Epithelial cell of prostate (primary cell): ENCODE measurements at regions not wholly inside any gene's neighbourhood (a gene's known extent, or its start where the extent isn't known, plus 50 kb on each side); places are given as distances from the start of the nearest gene placed in this dataset.

Experiments used
- DNase-seq: peaks from one replicate; pipeline ENCODE4 v3.0.0-alpha.2; 2011; ENCODE audit warnings: low read depth, low spot score
- H3K27ac ChIP-seq: fragments of 450-650 bp; 2 replicates; pipeline ENCODE4 v1.5.1; 2017; ENCODE audit warnings: mild to moderate bottlenecking

GRCh38 chr16:86051368-86052114 lies 152.6 kb downstream of the IRF8 start:
- no peak for DNase-seq
- H3K27ac ChIP-seq: no peak overlapping the region

GRCh38 chr16:86052115-86052670 lies 153.2 kb downstream of the IRF8 start:
- no peak for DNase-seq

GRCh38 chr16:86052926-86053325 lies 154.0 kb downstream of the IRF8 start:
- no peak for DNase-seq
- no peak overlapping the region for H3K27ac ChIP-seq

More at GRCh38 chr16:86052115-86052670, 153.2 kb downstream of the IRF8 start:
- no peak overlapping the region for H3K27ac ChIP-seq

- no peak overlapping the region for H3K27ac ChIP-seq
- DNase-seq: no peak
Measured at GRCh38 chr16:86059253-86060171, 160.6 kb downstream of the IRF8 start.

DNA sequence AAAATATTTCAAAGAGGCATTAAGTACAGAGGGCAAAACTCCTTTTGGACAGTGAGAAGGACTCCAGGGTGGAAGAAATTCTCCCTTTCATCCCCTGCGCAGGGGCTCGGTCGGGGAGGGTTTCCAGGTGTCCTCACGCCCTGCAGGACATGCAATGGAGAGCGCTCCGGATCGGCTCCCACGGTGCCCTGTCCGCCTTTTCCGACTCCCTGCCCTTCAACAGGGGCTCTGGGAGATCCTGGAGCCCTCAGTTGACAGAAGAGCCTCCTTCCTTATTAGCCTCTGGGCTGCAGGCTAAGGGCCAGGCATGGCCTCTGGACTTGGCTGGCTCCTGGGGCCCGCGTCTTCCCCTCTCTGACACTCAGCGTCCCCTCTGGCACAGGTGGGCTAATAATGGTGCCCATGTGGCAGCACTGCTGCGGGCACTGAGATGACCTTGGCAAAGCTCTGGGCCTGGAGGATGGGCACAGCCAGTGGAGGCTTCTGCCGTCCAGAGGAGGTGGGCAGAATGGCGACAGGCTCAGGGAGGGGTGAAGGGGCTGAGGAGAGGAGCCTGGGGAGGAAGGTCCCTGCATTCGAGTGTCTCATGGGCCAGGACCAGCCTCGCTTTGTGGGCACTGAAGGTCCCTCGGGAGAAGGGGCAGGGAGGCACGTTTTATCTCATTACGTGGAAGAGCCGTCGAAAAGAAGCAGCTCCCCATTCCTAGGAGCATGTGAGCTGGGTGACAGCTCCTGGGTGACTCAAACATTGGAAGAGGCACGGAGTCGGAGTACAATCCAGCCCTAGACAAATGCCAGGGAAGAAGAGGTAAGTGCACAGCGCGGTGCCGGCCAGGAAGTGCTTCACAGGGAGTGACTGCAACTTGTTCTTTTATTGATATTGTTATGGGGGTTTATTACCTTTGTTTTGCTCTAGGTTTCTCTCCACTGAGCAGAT lies 161.7 kb downstream of the IRF8 start:
- no peak for DNase-seq
- no peak overlapping the region for H3K27ac ChIP-seq

DNA sequence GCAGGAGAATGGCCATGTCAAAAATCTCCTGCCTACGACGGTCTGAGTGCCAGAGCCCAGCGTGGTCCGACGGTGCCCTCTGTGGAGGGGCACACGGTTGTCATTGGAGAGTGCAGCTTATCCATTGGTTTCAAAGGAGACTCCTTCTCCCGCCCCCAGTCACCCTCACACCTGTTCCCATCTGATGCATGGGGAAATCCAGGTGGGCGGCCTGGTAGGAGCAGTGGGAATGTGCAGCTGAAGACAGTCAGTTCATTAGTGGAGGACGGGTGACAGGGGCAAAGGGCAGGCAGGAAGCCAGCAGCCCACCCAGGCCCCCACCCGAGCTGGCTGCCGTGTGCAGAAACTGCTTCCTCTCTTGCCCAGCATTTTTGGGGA lies 162.3 kb downstream of the IRF8 start:
- no peak for DNase-seq

DNA sequence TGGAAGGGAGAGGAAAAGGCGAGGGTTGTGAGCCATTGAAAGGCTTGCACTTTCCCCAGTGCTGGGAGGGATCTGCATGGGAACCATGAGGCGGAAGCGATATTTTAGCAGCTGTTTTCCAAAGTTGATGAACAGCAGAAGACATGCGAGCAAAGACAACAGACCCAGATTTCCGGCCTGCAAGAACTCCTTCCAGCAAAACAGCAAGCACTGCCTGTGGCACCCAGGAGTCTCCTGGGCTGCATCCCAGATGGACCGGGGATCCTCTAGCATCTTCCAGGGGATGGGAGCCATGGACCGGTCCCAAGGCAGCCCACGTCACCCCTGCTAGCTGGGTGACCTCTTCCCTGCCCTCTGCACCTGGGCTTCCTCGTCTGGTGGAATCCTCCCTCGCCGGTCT lies 162.8 kb downstream of the IRF8 start:
- DNase-seq: no peak
- no peak overlapping the region for H3K27ac ChIP-seq

More for the DNA sequence above, 162.3 kb downstream of the IRF8 start:
- no peak overlapping the region for H3K27ac ChIP-seq

DNA sequence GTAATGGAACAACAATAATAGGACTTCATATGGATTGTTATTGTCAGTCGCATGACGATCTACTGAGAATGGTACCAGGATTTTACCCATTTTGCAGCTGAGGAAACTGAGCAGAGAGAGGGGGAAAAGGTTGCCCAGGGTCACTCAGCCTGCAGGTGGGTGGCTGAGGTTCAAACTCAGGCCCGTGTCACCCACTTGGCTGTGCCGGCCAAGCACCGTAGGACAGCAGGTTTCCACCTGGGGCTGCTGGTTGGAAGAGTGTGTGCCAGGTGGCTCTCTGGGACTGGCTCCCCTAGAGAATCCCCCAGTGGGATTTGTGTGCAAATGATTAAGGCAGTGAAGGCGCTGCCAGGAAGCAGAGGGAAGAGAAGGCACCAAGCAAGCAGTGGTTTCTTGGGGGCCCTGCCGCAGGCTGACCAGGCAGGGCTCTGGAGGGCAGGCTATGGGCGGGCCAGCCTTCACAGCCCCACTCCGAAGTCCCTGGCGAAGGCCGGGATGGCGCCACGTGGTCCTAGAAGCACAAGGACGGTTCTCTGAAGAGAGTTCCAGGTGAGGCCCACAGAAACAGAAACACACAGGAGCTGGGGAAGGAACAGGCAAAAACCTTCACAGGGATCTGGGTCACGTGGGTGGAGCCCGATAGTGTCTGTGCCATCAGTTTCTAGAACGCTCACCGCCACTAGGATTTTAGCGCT lies 163.5 kb downstream of the IRF8 start:
- no peak for DNase-seq
- no peak overlapping the region for H3K27ac ChIP-seq

- no peak overlapping the region for H3K27ac ChIP-seq
- DNase-seq: no peak
Measured at GRCh38 chr16:86063760-86064405, 164.9 kb downstream of the IRF8 start.

- DNase-seq: no peak
- no peak overlapping the region for H3K27ac ChIP-seq
Measured at GRCh38 chr16:86064431-86065250, 165.7 kb downstream of the IRF8 start.

- no peak for DNase-seq
Measured at GRCh38 chr16:86065711-86066110, 166.7 kb downstream of the IRF8 start.

GRCh38 chr16:86066811-86067210 lies 167.8 kb downstream of the IRF8 start:
- no peak for DNase-seq
- H3K27ac ChIP-seq: no peak overlapping the region

More at GRCh38 chr16:86065711-86066110, 166.7 kb downstream of the IRF8 start:
- no peak overlapping the region for H3K27ac ChIP-seq

- DNase-seq: no peak
- no peak overlapping the region for H3K27ac ChIP-seq
Measured at GRCh38 chr16:86067516-86067915, 168.6 kb downstream of the IRF8 start.

GRCh38 chr16:86067936-86068335 lies 169.0 kb downstream of the IRF8 start:
- DNase-seq: no peak
- H3K27ac ChIP-seq: no peak overlapping the region

DNA sequence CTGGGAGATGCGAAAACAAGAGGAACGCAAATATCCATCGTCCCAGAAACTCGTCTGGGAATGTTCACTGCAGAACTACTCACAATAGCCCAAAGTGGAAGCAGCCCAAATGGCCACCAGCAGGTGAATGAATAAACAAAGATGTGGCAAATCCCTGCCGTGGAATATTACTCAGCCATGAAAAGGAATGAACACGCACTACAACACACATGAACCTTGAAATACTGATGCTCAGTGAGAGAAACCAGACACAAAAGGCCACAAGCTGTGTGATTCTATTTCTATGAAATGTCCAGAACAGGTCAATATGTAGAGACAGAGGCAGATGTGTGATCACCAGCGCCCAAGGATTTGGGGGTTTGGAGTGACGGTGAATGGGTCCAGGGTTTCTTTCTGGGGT lies 169.8 kb downstream of the IRF8 start:
- DNase-seq: no peak
- no peak overlapping the region for H3K27ac ChIP-seq

DNA sequence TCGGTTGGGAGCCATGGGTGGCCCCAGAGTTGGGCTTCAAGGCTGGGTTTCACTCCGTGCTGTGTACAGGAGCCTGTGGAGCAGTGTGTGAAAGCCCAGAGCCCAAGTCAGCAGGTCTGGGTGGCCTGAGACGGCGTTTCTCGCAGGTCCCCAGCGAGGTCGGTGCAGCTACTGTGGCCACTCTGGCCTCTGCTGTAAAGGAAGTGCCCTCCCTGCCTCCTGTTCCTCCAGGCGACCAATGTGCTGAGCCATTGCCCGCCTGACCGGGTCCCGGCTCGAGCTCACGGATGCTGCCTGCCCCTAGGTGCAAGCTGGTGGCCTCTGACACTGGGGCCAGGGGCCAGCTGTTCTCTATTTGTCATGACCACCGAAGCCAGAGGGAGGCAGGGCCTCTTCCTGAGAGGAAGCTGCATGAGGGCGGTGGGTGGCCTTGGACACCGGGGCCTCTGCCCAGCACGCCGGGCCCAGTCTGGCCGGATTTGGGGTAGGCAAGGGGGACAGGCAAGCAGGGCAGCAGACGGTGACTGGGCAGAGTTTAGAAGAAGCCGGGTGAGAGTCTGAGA lies 170.9 kb downstream of the IRF8 start:
- DNase-seq: no peak
- no peak overlapping the region for H3K27ac ChIP-seq

GRCh38 chr16:86070484-86070883 lies 171.5 kb downstream of the IRF8 start:
- no peak overlapping the region for H3K27ac ChIP-seq
- DNase-seq: no peak

DNA sequence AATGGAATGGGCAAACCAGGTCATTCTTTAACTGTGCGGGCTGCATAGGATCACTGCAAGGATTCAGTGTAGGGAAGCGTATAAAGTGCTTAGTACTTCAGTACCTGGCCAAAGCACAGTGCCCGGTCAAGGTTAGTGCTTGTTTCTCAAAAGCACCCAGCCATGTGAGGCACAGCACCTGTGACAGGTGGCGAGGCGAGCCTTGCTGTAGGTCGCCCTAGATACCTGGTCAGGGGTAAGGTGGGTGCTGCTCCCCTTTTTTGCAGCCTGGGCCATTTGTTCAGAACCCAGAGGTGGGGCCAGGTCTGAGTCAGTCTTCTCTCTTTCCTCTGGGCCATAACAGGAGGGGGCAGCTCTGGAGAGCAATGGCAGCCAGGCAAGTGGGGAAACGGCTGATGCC lies 172.0 kb downstream of the IRF8 start:
- DNase-seq: no peak
- no peak overlapping the region for H3K27ac ChIP-seq
